HG03575 (cell line): ENCODE measurements at regions not wholly inside any gene's neighbourhood (a gene's known extent, or its start where the extent isn't known, plus 50 kb on each side); places are given as distances from the start of the nearest gene placed in this dataset.
"Not testable (repeated sequence)": the region's sequence is repeated elsewhere in the genome, so short reads cannot be mapped to it uniquely, and the experiment has no call there.

Experiments used
- ATAC-seq: cut with Tn5 transposase; IDR thresholded peaks from one replicate; pipeline ENCODE4 v1.9.1; 2021; ENCODE audit not compliant: unreplicated experiment, insufficient number of reproducible peaks, low FRiP score; ENCODE audit errors: extremely low read depth

DNA sequence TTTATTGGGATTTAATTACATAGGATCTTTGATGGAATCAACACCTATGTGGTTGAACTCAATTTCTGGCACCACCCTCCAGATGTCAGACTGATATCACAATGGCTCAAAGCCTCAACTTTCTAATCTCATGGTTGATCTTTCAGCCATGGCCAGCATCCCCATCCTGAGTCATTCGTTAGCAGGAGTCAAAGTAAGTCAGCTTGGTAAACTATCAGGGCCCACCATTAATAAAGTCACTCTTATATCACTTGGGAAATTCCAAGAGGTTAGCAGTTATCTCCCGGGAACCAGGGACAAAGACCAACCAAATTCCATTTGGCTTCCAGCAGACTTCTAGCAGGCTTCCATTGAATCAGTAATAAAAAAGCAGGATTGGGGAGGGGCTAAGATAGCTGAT lies 50.7 kb upstream of the TNFSF4 start:
- no peak for ATAC-seq

- no peak for ATAC-seq
These were observed 51.5 kb upstream of the TNFSF4 start for GRCh38 chr1:173258479-173259264.

- not testable (repeated sequence) for ATAC-seq
These were observed 53.2 kb upstream of the TNFSF4 start for GRCh38 chr1:173260329-173260728.

DNA sequence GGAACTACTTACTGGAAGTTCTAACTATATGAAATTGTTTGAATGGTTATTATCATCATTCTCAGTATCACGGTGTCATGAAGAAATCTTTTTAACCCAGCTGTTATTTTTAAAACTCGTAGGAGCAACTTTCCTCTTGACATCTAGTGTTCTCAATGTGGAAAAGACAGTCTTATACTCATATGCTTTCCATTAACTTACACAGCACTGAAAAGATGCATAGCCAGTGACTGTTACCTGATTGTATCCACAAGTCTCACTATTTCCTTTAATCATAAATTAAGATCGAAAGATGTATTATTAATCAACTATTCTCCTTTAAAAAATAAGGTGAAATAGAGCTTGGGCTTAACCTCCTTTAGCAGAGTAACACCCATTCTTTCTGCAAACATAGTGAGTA lies 59.7 kb upstream of the TNFSF4 start:
- ATAC-seq = no peak

DNA sequence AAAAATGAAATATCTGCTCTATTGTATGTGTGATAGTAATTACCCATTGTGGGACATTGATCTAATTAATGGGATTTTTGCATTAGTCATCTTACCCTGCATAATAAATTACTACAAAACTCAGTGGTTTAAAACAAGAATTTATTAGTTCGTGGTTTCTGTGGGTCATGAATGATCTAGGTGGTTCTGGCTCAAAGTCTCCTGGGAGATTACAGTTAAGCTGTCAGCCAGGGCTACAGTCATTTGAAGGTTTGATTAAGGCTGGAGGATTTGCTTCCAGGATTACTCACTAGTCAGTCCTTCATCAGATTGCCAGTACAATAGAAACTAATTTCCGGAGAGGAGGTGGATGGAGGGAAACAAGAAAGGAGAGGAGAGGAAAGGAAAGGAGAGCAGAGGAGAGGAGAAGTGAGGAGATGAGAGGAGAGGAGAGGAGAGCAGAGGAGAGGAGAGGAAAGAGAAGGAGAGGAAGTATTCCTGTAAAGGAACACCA lies 60.4 kb upstream of the TNFSF4 start:
- ATAC-seq = no peak

- no peak for ATAC-seq
These were observed 61.1 kb upstream of the TNFSF4 start for GRCh38 chr1:173268261-173268660.

DNA sequence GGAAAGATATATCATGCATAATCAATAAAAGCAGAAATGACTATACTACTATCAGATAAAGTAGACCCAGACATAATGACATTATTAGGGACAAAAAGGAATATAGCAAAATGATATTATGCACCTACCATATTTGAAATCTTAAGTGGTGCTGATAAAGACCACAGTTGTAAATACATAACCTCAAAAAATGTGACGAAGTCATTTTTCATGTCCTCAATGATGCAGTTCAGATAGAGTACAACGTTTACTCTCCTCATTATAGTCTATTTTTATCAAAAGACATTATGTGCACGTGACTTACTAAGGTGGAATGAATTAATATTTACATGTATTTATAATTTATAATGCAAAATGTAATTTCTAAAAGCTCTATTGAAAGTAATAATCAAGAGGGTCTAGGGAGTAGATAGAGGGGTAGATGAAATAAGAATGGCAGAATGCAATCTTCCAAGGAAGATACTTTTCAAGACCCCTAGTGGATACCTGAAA lies 61.7 kb upstream of the TNFSF4 start:
- ATAC-seq = no peak

- no peak for ATAC-seq
These were observed 62.5 kb upstream of the TNFSF4 start for GRCh38 chr1:173269490-173270230.

GRCh38 chr1:173270243-173270642 lies 63.1 kb upstream of the TNFSF4 start:
- no peak for ATAC-seq

- not testable (repeated sequence) for ATAC-seq
These were observed 63.9 kb upstream of the TNFSF4 start for GRCh38 chr1:173271021-173271420.

GRCh38 chr1:173275496-173275895 lies 68.4 kb upstream of the TNFSF4 start:
- no peak for ATAC-seq

- ATAC-seq = peak; percentile 72
These were observed 70.0 kb upstream of the TNFSF4 start for GRCh38 chr1:173276922-173277800.

- no peak for ATAC-seq
These were observed 73.9 kb upstream of the TNFSF4 start for GRCh38 chr1:173280899-173281660.

DNA sequence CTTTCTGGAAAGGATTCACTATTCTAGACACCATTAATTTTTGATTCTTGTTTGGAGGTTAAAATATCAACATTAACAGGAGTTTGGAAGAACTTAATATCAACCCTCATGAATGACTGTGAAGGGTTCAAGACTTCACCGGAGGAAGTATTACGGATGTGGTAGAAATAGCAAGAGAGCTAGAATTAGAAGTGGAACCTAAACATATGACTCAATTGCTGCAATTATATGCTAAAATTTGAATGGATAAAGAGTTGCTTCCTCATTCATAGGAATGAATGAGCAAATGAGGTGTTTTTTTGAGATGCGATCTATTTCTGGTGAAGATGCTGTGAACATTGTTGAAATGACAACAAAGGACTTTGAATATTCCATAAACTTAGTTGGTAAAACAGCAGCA lies 77.9 kb upstream of the TNFSF4 start:
- no peak for ATAC-seq

DNA sequence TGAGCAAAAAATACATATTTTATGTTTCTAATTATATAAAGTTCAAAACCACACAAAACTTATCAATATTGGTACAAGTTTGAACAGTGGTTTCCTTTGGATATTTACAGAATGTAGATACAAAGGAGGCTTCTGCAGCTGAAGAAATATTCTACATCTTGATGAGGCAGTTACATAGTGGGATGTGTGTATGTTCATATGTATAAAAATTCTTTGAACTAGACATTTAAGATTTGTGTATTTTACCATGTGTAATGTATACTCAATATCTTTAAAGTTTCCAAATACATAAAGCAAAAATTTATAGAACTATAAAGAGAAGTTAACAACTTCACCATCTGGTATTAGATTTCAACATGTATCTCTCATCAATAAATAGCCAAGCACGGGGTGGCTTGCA lies 80.7 kb upstream of the TNFSF4 start:
- no peak for ATAC-seq

DNA sequence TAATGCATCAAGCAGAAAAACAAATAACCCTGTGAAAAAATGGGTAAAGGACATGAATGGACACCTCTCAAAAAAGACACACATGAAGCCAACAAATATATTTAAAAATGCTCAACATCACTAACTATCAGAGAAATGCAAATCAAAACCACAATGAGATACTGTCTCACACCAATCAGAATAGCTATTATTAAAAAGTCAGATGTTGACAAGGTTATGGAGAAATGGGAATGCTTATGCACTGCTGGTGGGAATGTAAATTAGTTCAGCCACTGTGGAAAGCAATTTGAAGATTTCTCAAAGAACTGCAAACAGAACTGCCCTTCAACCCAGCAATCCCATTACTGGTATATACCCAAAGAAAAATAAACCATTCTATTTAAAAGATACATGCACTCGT lies 86.6 kb upstream of the TNFSF4 start:
- no peak for ATAC-seq

GRCh38 chr1:173294843-173295242 lies 87.7 kb upstream of the TNFSF4 start:
- ATAC-seq = no peak

DNA sequence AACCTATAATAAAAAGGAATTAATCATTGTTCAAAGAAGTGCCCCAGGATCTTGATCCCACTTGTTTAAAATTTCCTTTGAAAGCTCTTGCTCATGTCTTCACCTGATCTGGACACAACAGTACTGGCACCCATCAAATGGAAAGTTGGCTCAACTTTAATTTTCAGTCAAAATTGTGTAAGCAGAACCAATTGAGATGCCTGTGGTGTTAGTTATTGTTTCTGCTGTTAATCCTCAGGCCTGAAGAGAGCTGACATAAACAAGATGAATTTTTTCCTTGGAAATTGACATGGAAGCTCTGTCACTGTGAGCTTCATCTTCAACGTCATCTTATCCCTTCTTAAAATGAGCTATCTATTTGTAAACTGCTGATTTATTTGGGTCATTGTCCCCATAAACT lies 88.3 kb upstream of the TNFSF4 start:
- ATAC-seq = no peak

DNA sequence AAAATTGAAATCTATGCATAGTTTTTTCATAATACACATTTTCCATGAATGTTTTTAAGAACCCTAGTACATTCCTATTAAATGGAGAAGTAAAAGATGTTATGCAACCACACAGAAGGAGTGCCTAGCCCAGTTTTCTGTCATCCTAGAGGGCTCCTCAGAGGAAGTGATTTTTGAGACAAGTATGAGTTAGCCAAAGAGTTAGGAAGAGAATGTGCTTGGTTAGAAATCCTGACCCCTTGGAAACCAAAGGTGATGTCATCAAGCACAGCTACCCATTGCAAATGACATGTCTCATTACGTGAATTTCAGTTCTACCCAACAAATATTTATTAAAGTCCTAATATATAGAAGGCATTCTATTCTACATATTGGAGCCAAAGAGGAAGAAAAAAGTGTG lies 88.9 kb upstream of the TNFSF4 start:
- no peak for ATAC-seq
